GF-D8 (cell line): ENCODE measurements at regions not wholly inside any gene's neighbourhood (a gene's known extent, or its start where the extent isn't known, plus 50 kb on each side); places are given as distances from the start of the nearest gene placed in this dataset.

Source experiments
- DNase-seq: peaks from one replicate; lab custom pipeline; 2025; lab: John Stamatoyannopoulos, UW

DNA sequence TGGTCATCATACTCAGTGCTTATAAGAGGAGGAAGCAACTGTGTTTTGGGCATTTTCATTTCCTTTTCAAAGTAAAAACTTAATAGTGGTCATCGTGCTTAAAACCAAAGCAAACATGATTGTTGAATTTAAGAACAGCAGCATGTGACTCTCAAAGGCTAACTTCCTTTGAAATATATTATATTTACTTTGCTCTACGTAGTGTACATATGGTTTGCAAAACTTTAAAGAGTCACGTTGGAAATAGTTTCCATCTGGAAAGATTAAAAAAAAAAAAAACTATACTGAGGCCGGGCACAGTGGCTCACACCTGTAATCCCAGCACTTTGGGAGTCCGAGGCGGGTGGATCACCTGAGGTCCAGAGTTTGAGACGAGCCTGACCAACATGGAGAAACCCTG, 367.9 kb upstream of the BCHE start:
- DNase-seq, result no peak

DNA sequence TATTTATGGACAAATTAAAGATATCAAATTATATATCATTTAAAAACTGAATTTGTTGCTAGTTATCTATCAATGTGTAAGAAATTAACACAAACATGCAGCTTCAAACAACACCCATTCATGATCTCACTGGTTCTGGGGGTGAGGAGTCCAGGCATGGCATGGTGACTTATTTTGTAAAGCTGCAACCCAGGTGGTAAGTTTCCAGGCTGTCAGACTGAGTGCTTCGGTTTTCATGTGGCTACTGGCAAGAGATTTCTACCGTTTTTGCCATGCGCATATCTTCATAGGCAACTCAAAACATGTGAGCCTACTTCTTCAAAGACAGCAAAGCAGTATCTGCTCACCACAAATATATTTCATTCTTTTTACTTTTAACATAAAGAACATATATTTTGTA, 364.3 kb upstream of the BCHE start:
- no peak for DNase-seq

DNA sequence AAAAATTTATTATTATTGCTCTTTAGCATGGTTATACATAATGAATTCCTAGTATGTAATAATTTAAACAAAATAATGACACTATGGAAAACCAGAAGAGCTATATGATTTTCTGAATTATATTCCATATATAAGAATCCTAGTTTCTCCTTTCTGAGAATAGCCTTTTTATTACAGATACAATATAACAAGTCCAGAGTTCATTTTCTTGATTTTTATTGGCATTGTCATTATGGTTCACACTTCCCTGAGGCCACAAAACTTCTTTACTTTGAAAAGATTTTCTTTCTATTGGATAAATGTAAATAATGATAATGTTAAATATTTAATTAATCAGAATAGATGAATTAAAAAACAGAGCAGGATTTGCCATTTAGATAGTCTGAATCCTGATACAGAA, 362.3 kb upstream of the BCHE start:
- no peak for DNase-seq

DNA sequence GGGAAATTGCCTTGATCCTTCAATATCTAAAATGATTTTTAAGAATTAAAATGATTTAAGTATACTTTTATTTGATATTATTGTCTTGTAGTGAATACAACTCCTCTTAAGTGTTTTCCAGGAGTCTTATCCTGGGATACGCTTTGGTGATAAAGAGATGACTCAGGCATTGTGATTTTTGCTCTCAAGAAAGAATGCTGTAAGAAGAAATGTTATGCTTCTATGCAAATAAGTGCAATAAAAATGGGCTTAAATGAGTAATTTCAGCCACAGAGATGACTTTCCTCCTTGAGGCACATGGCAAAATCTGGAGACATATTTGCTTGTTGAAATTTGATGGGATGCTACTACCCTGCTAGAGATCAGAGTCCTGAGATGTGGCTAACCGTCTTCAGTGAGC, 358.6 kb upstream of the BCHE start:
- DNase-seq, result no peak

DNA sequence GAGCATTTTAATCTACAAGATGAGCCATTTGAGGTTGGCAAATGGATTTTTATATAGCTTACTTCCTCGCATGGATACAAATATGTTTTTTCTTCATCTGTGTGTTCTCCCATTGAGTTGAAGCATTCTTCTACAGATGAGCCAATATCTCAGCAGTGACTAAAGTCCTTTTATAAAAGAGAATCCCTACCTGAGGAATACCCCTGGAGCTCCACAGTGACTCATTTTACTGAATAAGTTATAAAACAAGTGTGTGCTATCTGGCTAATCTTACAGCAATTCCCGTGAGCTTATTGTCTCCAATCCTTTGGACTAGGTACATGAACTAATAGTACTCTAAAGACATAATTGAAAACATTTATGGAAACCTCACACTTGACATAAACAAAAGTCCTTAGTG, 354.2 kb upstream of the BCHE start:
- DNase-seq, result no peak

DNA sequence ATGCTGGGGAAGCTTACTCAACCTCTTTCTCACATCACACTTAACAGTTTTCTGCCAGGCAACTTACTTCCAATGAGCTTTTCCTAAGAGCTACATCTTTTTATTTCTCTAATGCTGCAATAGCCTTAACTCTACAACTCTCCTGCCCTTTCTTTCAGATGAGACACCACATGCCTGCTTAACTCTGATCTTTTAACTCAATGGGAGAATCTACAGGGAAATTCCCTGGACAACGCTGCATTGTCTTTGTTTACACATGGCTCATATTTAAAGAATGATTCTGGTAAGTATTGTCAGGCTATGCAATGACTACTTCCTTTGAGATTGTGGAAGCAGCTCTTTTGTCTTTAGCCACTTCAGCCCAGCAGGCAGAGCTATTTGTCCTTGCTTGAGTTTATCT, 353.1 kb upstream of the BCHE start:
- DNase-seq, result no peak

DNA sequence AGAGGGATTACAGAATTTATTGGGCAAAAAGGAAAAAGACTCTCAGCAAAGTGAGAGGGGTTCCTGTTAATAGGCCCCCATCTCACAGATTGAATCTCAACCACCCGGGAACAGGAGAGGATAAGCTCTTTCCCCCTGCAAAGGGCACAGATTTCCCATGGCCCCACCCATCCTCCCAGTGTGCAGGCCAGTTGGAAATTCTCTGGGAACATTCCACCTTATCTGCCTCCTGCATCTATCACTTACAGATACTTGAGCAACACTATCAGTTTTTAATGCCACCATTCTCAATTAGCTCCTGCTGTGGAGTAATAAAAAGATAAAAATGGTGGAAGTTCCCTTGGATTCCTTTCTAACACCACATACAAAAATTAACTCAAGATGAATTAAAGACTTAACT, 350.0 kb upstream of the BCHE start:
- no peak for DNase-seq

DNA sequence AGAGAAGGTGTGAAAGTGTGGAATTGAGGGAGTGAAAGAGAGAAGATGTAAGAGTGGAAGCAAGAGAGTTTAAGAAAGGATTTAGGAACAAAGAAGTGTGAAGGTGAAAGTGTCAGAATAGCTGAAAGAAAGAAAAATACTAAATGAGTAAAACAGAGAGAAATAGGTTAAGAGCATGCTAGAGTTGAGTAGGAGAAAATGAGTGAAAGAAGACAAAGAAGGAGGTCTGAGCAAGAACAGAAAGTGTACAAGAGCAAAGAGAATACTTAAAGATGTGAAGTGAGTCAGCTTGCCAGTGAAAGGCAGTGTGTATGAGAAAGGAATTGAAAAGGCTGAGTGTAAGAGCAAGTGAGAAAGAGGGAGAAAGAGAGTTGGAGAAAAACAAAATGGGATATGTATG, 348.8 kb upstream of the BCHE start:
- DNase-seq, result no peak

DNA sequence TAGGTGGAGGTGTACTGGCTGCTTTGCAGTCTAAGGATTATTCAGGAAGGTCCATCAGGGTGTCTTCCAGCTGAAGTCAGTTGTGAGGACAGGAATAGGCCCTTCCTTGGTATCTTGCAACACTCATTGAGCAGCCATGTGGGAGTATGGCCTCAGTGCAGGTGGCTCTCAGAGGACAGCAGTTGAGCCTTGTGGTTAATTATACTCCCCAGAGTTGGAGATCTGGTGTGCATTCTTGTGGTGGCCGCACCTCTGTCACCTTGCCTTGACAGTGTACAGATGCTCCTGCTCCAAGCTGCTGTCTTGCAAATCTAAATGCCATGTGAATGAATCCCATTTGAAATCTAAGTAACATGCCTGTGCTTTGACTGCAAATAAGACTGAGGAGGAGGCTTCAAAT, 339.9 kb upstream of the BCHE start:
- DNase-seq, result no peak

DNA sequence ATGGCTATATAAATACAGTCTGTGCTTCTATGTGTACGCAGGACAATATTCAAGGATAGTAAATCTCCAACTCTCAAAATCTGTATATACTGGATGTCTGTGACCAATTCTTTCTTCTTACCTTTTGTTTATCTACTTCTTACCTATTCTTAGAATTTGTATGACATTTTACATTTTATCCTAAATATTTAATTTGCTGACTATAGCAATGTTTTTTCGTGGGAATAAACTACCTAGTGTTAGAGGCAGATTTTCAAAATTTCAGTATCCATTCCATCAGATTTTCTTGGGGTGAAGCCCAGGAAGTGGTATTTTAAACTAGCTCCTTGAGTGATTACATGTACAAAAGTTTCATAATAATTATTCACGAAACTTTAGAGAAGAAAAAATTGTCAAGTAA, 334.5 kb upstream of the BCHE start:
- DNase-seq, result no peak

DNA sequence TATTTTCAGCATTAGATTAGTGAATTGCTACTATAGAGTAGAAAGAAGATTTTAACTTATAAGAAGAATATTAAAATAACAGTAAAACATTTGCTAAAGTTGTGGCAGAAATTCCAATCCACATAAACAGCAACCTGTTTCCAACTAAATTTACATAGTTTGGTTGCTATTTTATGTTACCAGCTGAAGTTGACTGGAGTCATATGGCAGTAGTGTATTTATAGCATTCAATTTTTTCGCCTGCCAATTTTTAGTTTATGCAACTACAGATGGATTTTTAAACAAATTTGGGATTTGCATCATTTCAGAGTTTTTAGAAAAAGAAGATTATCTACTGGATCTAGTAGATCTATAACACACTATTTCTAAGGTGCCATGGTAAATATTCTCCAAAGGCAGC, 332.5 kb upstream of the BCHE start:
- DNase-seq, result no peak

DNA sequence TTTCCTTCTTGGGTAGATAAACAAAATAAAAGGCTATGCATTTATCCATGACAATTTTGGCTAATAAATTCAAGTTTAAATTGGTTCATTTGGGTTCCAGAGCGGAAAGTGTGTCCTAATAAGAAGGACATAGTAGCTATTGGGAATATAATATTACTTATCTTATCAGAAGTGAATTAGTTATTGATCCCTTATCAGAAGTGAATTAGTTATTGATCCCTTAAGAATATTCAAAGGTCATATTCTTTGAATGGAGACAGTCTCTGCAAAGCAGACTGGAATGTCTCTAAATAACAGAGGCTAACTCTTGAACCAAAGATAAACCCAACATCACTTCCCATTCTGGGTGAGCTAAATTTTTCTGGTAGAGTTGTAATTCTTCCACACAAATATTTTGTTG, 290.7 kb upstream of the BCHE start:
- DNase-seq, result no peak

DNA sequence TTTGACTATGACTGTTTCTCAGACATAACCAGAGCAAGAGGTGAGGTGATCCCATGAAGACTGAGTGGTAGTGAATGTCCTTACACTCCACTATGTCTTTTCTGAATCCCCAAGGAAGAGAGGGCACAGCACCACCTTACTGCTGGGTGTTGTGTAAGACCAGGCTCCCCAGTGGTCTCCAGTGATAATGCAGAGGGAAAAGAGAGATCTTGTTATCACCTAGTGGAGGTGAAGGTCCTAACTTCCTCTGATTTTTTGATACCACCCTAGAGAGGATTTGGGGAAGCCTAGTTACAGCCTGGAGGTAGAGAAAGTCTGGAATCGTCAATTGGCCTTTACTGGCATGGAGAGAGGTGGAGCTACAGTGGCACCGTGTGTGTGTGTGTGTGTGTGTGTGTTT, 288.0 kb upstream of the BCHE start:
- DNase-seq, result no peak

DNA sequence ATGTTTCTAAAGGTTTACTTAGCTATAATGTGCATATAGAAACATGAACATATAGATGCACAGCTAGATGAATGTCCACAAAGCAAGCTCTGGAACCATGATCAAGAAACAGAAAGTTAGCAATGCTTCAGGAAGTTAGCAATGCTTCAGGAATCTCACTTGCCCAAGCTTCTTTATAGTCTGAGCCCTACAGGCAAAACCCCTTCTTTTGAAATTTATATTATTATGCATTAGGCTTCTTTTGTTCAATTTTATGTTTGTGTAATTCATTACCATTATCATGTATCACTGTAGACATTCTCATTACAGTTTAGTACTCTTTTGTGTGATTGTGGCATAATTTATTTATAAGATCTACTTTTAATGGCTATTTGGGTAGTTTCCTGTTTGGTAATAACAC, 286.4 kb upstream of the BCHE start:
- no peak for DNase-seq

DNA sequence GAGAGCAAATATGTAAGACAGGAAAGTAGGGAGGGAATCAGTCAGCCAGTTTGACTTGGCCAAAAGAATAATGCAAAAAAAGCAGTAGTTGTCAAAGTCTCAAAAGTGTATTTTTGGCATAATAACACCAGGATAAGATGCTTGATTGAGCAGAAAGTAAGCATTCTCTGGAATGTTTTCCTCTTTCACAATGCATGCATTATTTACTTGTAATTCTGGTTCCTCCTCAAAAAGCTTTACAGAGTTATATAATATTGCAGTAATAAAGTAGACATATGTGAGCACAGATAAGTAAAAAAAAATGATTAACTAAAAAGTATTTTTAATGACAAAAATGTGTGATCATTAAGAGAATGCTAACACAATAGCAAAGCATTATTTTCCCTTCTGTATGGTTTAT, 285.9 kb upstream of the BCHE start:
- DNase-seq, result no peak

DNA sequence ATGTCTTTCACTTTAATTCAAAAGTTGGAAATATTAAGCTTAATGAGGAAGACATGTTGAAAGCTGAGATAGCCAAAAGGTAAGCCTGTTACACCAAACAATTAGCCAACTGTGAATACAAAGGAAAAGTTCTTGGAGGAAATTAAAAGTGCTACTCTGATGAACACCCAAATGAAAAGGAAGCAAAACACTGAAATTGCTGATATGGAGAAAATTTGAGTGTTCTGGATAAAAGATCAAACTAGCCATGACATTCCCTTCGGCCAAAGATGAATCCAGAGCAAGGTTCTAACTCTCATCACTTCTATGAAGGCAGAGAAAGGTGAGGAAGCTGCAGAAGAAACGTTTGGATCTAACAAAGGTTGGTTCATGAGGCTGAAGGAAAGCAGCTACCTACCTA, 280.8 kb upstream of the BCHE start:
- no peak for DNase-seq

DNA sequence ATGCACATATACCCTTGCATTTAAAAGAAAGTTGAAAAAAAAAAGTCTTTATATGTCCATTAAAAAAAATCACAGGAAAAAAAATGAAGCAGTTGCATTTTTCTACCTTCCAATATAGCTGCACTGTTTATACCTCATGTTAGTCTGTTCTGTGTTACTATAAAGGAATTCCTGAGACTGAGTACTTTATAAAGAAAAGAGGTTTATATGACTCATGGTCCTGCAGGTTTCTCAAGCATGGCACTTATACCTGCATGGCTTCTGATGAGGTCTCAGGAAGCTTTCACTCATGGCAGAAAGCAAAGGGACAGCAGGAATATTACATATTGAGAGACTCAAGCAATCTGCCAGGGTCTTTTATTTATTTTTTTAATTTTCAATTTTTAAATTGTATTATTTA, 277.2 kb upstream of the BCHE start:
- no peak for DNase-seq

DNA sequence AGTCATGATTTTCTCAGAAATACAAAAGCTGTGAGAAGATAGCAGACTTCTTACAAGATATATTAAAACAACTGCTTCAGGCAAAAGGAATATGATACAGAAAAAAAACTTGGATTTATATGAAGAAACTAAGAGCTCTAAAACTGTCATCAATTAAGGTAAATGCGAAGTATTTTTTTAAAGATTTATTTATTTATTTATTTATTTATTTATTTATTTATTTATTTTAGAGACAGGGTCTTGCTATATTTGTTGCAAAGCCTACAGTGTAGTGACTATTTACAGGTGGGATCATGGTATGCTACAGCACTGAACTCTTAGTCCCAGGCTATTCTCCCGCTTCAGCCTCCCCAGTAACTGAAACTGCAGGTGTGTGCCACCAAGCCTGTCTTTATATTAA, 274.3 kb upstream of the BCHE start:
- DNase-seq, result no peak

DNA sequence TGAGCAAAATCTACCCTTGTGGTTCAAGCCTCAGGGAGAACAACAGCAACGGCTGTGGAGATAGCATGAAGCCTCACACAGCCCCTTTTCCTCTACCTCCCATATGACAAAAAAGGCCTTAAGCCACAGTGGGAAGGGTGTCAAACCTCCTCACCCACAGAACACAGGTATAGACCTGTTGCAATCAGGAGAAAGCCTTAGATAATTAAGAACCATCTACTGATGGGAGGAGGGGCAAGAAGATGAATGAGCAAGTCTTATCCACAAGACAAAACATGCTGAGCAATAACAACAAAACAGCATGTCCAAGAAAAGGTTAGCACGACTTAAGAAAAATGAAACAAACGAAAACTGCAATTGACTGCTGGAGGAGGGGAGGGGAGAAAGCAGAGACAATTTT, 272.9 kb upstream of the BCHE start:
- no peak for DNase-seq

DNA sequence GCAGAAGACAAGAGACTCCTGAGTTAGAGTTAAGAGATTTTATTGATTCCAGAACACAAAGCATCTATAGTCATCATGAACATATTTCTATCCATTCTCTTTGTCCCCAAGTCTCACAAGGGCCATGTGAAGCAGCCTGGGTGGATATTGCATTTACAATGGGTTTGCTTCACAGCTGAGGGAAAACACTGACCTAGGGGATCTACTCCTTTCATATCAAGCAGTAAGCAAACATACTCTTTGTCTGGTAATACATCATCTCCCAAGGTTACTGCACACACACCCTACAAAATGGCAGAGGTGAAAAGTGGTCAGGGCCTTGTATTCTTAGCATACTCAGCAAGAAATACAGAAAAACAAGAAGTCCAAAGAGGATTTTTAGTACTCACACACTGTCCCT, 267.7 kb upstream of the BCHE start:
- DNase-seq, result no peak

DNA sequence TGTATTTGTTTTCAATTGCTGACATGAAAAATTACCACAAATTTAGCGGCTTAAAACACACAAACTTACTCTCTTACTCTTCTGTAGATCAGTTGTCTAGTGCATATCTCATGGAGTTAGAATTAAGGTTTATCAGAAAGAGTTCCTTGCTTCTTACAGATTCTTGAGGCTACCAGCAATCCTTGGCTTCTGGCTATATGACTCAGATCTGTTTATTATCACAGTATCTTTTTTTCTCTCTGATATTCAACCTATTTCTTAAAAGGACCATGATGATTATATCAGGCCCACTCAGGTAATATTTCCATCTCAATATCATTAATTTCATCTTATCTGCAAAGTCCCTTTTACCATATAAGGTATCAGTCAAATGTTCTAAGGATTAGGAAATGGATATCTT, 263.5 kb upstream of the BCHE start:
- DNase-seq, result no peak

DNA sequence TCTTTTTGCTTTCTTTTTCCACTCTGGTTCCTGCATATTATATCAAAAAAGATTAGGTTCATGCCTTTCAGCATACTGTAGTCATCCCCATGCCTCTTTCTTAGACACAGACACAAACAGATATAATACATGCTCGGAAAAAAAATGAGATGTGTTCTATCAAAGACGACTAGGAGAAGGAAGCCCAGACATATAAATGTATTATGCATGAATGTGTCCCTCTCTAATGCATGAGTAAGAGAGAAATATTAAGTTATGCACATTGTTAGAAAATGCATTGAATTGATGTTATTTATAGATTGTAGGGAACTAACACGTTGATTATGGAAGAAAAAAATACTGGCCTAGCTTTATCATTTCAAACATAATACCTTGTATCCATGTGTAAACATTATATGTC, 252.4 kb upstream of the BCHE start:
- DNase-seq, result no peak

DNA sequence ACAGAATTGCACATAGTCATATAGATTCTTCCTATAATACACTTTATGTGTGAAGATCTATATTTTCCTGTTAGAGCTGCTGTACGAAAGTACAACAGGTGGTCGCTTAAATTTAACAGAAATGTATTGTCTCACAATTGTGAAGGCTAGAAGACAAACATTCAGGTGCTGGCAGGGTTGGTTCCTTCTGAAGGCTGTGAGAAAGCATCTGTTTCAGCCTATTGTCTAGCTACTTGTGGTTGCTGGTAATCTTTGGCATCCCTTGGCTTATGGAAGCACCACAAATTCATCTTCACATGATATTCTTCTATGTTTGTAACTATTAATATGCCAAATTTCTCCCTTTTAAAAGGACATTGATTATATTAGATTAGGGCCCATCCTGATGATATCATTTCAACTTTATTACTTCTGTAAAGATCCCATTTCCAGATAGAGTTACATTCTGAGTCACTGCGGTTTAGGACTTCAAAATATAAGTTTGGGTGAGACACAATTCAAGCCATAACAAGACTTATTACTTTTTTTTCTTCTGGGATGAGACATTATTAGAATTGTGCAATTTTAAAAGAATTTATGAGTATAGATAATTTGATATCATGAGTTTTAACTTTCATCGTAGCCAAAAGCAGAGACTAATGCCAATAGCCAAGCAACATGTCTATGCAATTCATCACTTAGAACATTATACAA, 248.1 kb upstream of the BCHE start:
- DNase-seq, result no peak

DNA sequence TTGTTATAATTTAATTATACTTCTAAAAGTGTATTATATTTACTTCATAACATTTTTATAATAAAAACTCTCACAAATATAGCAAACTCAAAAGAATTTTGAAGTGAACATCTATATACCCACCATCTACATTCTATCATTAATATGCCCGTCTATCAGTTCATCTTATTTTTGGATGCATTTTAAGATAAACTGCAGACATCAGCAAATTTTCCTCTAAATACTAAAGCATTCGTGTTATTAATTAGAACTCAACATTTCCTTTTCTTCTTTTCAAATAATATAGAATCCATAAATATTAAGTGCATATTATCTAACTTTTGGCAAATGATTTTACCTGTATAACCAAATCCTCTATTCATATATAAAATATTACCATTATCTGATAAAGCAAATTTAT, 242.9 kb upstream of the BCHE start:
- no peak for DNase-seq

DNA sequence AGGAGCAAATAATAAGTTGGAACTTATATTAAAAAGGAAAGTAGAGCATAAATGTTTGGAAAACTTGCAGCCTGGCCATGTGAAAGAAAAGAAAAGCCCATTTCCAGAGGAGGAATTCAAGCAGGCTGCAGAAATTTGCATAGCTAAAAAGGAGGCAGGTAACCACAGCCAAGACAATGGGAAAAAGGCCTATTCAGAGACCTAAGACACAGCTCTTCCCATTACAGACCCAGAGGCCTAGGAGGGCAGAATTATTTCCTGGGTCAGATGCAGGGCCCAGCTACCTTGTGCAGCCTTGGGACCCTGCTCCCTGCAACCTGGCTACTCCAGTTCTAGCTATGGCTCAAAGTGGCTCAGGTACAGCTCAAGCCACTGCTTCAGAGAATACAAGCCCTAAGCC, 234.6 kb upstream of the BCHE start:
- no peak for DNase-seq
